K562 (cell line): ENCODE measurements at regions not wholly inside any gene's neighbourhood (a gene's known extent, or its start where the extent isn't known, plus 50 kb on each side); places are given as distances from the start of the nearest gene placed in this dataset.
A peak's percentile ranks its signal among the peaks of the same experiment; 100 is the strongest.

ENCODE experiments used
- CREM ChIP-seq: IDR thresholded peaks from 2 replicates; pipeline ENCODE4 v1.6.1; 2014; ENCODE audit warnings: antibody characterized with exemption, low read depth
- FOXK2 ChIP-seq, 2 experiments: fragments of 450-650 bp; IDR thresholded peaks in 1 of 2; conservative IDR thresholded peaks in 1 of 2; 2 replicates each; pipeline ENCODE4 v1.6.1; 2016; ENCODE audit warnings: low read depth in 2 of 2, mild to moderate bottlenecking in 1 of 2
- HDAC6 ChIP-seq: IDR thresholded peaks from 2 replicates; pipeline ENCODE4 v1.6.1; 2012; ENCODE audit warnings: low read depth, mild to moderate bottlenecking, control low read depth, inconsistent platforms, low read length, moderate library complexity
- SNIP1 ChIP-seq: fragments of 450-650 bp; IDR thresholded peaks from 2 replicates; pipeline ENCODE4 v1.7.1; 2017; ENCODE audit warnings: low read depth, mild to moderate bottlenecking
- WHSC1 ChIP-seq: IDR thresholded peaks from one replicate; pipeline ENCODE4 v1.6.1; 2012; ENCODE audit warnings: low read length, control low read depth, inconsistent platforms
- ZNF583 ChIP-seq: fragments of 250-450 bp; sonication (Bioruptor Pico); IDR thresholded peaks from 2 replicates; pipeline ENCODE4 v1.4.0; 2020
- TF ChIP-seq, protein P1 (sequence below): sonication (generic); formaldehyde crosslinking; IDR thresholded peaks from 2 replicates; pipeline ENCODE4 v1.8.0; 2022; ENCODE audit warnings: mild to moderate bottlenecking, missing genetic modification reagents
- TF ChIP-seq, protein P2 (sequence below): fragments of 200-600 bp; sonication (generic); IDR thresholded peaks from one replicate; pipeline ENCODE4 v1.6.1; 2012; ENCODE audit warnings: mild to moderate bottlenecking, low read depth, low read length, inconsistent platforms
- TF ChIP-seq, protein P3 (sequence below), 3 experiments: fragments of 200-800 bp in 1 of 3; sonication (Bioruptor generic) in 1 of 3; sonication (generic) in 1 of 3; formaldehyde crosslinking in 1 of 3; IDR thresholded peaks; 2 replicates each; pipeline versions ENCODE4 v1.6.1 to v1.8.0; 2016 to 2022; ENCODE audit warnings: mild to moderate bottlenecking in 2 of 3, missing compliant biosample characterization in 2 of 3, missing genetic modification characterization in 2 of 3, missing genetic modification reagents in 1 of 3
- TF ChIP-seq, protein P4 (sequence below): sonication (generic); formaldehyde crosslinking; IDR thresholded peaks from 2 replicates; pipeline ENCODE4 v1.8.1; 2023; ENCODE audit warnings: mild to moderate bottlenecking, missing genetic modification reagents, moderate library complexity

DNA sequence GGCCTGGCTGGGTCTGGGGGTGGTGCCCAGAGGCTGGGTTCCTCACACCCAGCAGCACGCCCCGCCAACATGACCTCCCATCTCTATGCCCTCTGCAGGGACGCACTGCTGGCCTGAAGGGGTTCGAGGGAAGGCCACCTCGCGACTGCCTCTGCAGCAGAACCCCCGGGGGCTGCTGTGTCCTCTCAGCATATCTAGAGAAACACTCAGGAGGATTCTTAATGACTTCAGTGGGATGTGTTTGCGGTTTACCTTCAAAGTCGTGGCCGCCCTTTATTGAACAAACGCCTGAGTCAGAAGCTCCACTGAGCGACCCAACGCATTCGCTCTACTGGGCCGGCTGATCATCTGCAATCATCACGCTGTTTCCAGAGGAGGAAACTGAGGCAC lies 54.8 kb upstream of the GATA5 start (continued):
- TF ChIP-seq, protein P1, sequence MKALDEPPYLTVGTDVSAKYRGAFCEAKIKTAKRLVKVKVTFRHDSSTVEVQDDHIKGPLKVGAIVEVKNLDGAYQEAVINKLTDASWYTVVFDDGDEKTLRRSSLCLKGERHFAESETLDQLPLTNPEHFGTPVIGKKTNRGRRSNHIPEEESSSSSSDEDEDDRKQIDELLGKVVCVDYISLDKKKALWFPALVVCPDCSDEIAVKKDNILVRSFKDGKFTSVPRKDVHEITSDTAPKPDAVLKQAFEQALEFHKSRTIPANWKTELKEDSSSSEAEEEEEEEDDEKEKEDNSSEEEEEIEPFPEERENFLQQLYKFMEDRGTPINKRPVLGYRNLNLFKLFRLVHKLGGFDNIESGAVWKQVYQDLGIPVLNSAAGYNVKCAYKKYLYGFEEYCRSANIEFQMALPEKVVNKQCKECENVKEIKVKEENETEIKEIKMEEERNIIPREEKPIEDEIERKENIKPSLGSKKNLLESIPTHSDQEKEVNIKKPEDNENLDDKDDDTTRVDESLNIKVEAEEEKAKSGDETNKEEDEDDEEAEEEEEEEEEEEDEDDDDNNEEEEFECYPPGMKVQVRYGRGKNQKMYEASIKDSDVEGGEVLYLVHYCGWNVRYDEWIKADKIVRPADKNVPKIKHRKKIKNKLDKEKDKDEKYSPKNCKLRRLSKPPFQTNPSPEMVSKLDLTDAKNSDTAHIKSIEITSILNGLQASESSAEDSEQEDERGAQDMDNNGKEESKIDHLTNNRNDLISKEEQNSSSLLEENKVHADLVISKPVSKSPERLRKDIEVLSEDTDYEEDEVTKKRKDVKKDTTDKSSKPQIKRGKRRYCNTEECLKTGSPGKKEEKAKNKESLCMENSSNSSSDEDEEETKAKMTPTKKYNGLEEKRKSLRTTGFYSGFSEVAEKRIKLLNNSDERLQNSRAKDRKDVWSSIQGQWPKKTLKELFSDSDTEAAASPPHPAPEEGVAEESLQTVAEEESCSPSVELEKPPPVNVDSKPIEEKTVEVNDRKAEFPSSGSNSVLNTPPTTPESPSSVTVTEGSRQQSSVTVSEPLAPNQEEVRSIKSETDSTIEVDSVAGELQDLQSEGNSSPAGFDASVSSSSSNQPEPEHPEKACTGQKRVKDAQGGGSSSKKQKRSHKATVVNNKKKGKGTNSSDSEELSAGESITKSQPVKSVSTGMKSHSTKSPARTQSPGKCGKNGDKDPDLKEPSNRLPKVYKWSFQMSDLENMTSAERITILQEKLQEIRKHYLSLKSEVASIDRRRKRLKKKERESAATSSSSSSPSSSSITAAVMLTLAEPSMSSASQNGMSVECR, result no peak
- TF ChIP-seq, protein P2, sequence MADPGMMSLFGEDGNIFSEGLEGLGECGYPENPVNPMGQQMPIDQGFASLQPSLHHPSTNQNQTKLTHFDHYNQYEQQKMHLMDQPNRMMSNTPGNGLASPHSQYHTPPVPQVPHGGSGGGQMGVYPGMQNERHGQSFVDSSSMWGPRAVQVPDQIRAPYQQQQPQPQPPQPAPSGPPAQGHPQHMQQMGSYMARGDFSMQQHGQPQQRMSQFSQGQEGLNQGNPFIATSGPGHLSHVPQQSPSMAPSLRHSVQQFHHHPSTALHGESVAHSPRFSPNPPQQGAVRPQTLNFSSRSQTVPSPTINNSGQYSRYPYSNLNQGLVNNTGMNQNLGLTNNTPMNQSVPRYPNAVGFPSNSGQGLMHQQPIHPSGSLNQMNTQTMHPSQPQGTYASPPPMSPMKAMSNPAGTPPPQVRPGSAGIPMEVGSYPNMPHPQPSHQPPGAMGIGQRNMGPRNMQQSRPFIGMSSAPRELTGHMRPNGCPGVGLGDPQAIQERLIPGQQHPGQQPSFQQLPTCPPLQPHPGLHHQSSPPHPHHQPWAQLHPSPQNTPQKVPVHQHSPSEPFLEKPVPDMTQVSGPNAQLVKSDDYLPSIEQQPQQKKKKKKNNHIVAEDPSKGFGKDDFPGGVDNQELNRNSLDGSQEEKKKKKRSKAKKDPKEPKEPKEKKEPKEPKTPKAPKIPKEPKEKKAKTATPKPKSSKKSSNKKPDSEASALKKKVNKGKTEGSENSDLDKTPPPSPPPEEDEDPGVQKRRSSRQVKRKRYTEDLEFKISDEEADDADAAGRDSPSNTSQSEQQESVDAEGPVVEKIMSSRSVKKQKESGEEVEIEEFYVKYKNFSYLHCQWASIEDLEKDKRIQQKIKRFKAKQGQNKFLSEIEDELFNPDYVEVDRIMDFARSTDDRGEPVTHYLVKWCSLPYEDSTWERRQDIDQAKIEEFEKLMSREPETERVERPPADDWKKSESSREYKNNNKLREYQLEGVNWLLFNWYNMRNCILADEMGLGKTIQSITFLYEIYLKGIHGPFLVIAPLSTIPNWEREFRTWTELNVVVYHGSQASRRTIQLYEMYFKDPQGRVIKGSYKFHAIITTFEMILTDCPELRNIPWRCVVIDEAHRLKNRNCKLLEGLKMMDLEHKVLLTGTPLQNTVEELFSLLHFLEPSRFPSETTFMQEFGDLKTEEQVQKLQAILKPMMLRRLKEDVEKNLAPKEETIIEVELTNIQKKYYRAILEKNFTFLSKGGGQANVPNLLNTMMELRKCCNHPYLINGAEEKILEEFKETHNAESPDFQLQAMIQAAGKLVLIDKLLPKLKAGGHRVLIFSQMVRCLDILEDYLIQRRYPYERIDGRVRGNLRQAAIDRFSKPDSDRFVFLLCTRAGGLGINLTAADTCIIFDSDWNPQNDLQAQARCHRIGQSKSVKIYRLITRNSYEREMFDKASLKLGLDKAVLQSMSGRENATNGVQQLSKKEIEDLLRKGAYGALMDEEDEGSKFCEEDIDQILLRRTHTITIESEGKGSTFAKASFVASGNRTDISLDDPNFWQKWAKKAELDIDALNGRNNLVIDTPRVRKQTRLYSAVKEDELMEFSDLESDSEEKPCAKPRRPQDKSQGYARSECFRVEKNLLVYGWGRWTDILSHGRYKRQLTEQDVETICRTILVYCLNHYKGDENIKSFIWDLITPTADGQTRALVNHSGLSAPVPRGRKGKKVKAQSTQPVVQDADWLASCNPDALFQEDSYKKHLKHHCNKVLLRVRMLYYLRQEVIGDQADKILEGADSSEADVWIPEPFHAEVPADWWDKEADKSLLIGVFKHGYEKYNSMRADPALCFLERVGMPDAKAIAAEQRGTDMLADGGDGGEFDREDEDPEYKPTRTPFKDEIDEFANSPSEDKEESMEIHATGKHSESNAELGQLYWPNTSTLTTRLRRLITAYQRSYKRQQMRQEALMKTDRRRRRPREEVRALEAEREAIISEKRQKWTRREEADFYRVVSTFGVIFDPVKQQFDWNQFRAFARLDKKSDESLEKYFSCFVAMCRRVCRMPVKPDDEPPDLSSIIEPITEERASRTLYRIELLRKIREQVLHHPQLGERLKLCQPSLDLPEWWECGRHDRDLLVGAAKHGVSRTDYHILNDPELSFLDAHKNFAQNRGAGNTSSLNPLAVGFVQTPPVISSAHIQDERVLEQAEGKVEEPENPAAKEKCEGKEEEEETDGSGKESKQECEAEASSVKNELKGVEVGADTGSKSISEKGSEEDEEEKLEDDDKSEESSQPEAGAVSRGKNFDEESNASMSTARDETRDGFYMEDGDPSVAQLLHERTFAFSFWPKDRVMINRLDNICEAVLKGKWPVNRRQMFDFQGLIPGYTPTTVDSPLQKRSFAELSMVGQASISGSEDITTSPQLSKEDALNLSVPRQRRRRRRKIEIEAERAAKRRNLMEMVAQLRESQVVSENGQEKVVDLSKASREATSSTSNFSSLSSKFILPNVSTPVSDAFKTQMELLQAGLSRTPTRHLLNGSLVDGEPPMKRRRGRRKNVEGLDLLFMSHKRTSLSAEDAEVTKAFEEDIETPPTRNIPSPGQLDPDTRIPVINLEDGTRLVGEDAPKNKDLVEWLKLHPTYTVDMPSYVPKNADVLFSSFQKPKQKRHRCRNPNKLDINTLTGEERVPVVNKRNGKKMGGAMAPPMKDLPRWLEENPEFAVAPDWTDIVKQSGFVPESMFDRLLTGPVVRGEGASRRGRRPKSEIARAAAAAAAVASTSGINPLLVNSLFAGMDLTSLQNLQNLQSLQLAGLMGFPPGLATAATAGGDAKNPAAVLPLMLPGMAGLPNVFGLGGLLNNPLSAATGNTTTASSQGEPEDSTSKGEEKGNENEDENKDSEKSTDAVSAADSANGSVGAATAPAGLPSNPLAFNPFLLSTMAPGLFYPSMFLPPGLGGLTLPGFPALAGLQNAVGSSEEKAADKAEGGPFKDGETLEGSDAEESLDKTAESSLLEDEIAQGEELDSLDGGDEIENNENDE, result no peak
- TF ChIP-seq HDAC6 (no peak), ZNF583 (CRISPR knock-in tag) (peak; percentile 72; the same call in 1 of the 2 replicates), SNIP1 (no peak), FOXK2 (conservative IDR thresholded peaks at IDR 0.05 in 1 of 2, IDR thresholded peaks at IDR 0.05 in 1 of 2; ENCODE audit: low read depth in 2 of 2) (no peak), CREM (no peak), WHSC1 (no peak)
- TF ChIP-seq, protein P3, sequence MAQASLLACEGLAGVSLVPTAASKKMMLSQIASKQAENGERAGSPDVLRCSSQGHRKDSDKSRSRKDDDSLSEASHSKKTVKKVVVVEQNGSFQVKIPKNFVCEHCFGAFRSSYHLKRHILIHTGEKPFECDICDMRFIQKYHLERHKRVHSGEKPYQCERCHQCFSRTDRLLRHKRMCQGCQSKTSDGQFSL (CRISPR knock-in tag; IDR thresholded peaks at IDR 0.05), result 0 out of 2 replicates have a peak, but pooled peaks have one; percentile 16
- TF ChIP-seq, protein P3 (tag; IDR thresholded peaks at IDR 0.05), result no peak
- TF ChIP-seq, protein P4, sequence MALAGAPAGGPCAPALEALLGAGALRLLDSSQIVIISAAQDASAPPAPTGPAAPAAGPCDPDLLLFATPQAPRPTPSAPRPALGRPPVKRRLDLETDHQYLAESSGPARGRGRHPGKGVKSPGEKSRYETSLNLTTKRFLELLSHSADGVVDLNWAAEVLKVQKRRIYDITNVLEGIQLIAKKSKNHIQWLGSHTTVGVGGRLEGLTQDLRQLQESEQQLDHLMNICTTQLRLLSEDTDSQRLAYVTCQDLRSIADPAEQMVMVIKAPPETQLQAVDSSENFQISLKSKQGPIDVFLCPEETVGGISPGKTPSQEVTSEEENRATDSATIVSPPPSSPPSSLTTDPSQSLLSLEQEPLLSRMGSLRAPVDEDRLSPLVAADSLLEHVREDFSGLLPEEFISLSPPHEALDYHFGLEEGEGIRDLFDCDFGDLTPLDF (CRISPR knock-in tag), result no peak
